ENCODE measurements at regions not wholly inside any gene's neighbourhood (a gene's known extent, or its start where the extent isn't known, plus 50 kb on each side); places are given as distances from the start of the nearest gene placed in this dataset.
A peak's percentile ranks its signal among the peaks of the same experiment; 100 is the strongest.
"Not testable (repeated sequence)": the region's sequence is repeated elsewhere in the genome, so short reads cannot be mapped to it uniquely, and the experiment has no call there.

DNA sequence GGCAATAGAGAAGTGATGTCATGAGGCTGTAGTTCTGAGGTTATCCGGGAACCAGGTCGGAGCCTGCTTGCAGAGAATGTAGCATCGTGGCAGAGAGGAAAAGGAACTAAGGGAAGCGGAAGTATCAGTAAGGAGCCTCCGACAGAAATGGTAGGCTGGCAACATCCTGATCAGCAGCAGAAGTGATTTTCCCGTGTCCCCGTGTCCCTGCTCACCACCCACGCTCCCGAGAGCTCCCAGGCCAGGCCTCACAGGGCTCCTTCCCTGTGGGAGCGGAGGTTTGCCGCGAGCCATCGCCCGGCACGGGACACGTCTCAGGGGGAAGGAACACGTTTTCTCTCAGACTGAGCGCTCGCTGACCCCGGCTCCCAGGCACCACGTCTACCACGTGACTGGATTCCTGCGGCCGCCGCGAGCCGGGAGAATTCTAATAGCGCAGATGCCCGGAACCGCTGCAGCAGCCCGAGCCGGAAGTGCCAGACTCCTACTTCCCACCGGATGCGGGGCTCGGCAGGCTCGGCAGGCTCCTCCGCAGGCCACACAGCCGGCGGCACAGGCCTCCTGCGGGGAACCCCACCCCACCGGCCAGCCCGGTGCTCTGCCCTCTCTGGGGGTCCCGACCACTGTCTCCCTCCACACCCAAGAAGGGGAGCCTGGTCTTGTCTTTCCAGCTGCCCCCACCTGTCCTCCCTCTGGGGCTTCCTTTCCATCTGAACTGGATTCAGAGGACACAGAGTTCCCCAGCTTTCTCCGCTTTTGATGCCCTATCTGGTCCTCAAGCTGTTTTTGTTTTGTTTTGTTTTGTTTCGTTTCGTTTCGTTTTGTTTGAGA is 99.3 kb downstream of the BDH1 start:
- Histone ChIP-seq H3K79me2 (ENCODE audit: control insufficient read depth, insufficient read depth, low read length) (no peaks in the 10 kb centered on the region), H3K27me3 (ENCODE audit: control insufficient read depth, insufficient read depth, low read length) (peaks cover 4% of the 10 kb centered on the region), H4K20me1 (ENCODE audit: control insufficient read depth, extremely low read depth, insufficient read depth, low read length) (no peaks in the 10 kb centered on the region), H3K4me2 (ENCODE audit: extremely low read depth, insufficient read depth, low read length) (peak overlapping the region; percentile 99), H3K9me3 (ENCODE audit: control insufficient read depth, insufficient read depth, low read depth, low read length) (no peaks in the 10 kb centered on the region), H3K9ac (ENCODE audit: insufficient read depth, low read length) (peak overlapping the region; percentile 73), H3K4me1 (ENCODE audit: control insufficient read depth, extremely low read depth, insufficient read depth, low read length) (peaks cover 6% of the 10 kb centered on the region), H3K36me3 (ENCODE audit: control insufficient read depth, insufficient read depth, low read length) (no peaks in the 10 kb centered on the region), H3K27ac (ENCODE audit: insufficient read depth, low read length) (peak overlapping the region; percentile 87), H2AFZ (ENCODE audit: low read length) (peak overlapping the region; percentile 91), H3K4me3 (replicated peaks in 1 of 4; ENCODE audit: control extremely low read depth in 1 of 4, insufficient read depth in 1 of 4, low read depth in 3 of 4, low read length in 4 of 4) (peak overlapping the region; percentile 45 to 58 (median 48))
- TF ChIP-seq EZH2 (IDR thresholded peaks at IDR 0.05; ENCODE audit: low read length, missing control alignments), result no peak
- TF ChIP-seq, protein P1, sequence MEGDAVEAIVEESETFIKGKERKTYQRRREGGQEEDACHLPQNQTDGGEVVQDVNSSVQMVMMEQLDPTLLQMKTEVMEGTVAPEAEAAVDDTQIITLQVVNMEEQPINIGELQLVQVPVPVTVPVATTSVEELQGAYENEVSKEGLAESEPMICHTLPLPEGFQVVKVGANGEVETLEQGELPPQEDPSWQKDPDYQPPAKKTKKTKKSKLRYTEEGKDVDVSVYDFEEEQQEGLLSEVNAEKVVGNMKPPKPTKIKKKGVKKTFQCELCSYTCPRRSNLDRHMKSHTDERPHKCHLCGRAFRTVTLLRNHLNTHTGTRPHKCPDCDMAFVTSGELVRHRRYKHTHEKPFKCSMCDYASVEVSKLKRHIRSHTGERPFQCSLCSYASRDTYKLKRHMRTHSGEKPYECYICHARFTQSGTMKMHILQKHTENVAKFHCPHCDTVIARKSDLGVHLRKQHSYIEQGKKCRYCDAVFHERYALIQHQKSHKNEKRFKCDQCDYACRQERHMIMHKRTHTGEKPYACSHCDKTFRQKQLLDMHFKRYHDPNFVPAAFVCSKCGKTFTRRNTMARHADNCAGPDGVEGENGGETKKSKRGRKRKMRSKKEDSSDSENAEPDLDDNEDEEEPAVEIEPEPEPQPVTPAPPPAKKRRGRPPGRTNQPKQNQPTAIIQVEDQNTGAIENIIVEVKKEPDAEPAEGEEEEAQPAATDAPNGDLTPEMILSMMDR (conservative IDR thresholded peaks at IDR 0.05 in 1 of 2, IDR thresholded peaks at IDR 0.05 in 1 of 2; ENCODE audit: low read depth in 1 of 2, low read length in 2 of 2), result no peak
- DNase-seq (ENCODE audit: low read depth in 2 of 2), result peak; percentile 82 to 93

DNA sequence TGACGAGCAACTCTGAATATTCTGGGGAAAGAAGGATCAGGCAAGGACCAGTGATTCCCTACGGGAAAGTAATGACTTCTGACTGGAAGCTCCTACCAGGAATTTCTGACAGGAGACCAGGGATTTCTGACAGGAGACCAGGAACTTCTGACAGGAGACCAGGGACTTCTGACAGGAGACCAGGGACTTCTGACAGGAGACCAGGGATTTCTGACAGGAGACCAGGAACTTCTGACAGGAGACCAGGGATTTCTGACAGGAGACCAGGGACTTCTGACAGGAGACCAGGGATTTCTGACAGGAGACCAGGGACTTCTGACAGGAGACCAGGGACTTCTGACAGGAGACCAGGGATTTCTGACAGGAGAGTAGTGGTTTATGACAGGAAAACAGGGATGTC is 100.9 kb downstream of the BDH1 start:
- H3K27ac ChIP-seq (ENCODE audit: insufficient read depth, low read length); H3K4me1 ChIP-seq (ENCODE audit: control insufficient read depth, extremely low read depth, insufficient read depth, low read length); H2AFZ ChIP-seq (ENCODE audit: low read length); H3K4me2 ChIP-seq (ENCODE audit: extremely low read depth, insufficient read depth, low read length); DNase-seq (ENCODE audit: low read depth in 2 of 2); H4K20me1 ChIP-seq (ENCODE audit: control insufficient read depth, extremely low read depth, insufficient read depth, low read length); H3K9ac ChIP-seq (ENCODE audit: insufficient read depth, low read length); H3K9me3 ChIP-seq (ENCODE audit: control insufficient read depth, insufficient read depth, low read depth, low read length); H3K79me2 ChIP-seq (ENCODE audit: control insufficient read depth, insufficient read depth, low read length); H3K27me3 ChIP-seq (ENCODE audit: control insufficient read depth, insufficient read depth, low read length); H3K4me3 ChIP-seq (replicated peaks in 1 of 4; ENCODE audit: control extremely low read depth in 1 of 4, insufficient read depth in 1 of 4, low read depth in 3 of 4, low read length in 4 of 4); H3K36me3 ChIP-seq (ENCODE audit: control insufficient read depth, insufficient read depth, low read length): not testable (repeated sequence)

DNA sequence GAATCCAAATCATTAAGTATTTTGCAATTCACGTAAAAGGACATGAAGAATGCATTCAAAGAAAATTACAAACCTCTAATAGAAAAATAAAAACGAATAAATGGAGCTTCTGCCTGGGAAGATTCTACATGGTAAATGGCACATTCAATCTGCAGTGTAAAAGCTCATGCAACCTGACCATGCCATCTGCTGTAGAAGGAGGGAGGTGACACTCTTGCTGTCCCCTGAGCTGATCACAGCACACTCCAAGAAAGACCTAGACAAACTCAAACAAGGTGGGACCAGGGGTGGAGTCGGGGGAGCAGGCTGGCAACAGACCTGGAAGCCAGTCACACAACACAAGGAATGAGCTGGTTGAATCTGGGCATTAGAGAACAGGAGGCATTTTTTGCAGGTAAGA is 101.8 kb downstream of the BDH1 start:
- TF ChIP-seq, protein P1 (conservative IDR thresholded peaks at IDR 0.05 in 1 of 2, IDR thresholded peaks at IDR 0.05 in 1 of 2; ENCODE audit: low read depth in 1 of 2, low read length in 2 of 2), result no peak
- TF ChIP-seq EZH2 (IDR thresholded peaks at IDR 0.05; ENCODE audit: low read length, missing control alignments), result no peak
- peak in 1 of 2 donors; percentile 17 for DNase-seq (ENCODE audit: low read depth in 2 of 2)
- no peaks in the 10 kb centered on the region for H3K79me2 ChIP-seq (ENCODE audit: control insufficient read depth, insufficient read depth, low read length)
- H3K9me3 ChIP-seq (ENCODE audit: control insufficient read depth, insufficient read depth, low read depth, low read length), result no peaks in the 10 kb centered on the region
- H3K4me3 ChIP-seq (replicated peaks in 1 of 4; ENCODE audit: control extremely low read depth in 1 of 4, insufficient read depth in 1 of 4, low read depth in 3 of 4, low read length in 4 of 4), result no peak overlapping the region
- no peak overlapping the region for H3K4me2 ChIP-seq (ENCODE audit: extremely low read depth, insufficient read depth, low read length)
- no peaks in the 10 kb centered on the region for H4K20me1 ChIP-seq (ENCODE audit: control insufficient read depth, extremely low read depth, insufficient read depth, low read length)
- H3K27ac ChIP-seq (ENCODE audit: insufficient read depth, low read length), result no peak overlapping the region
- H3K36me3 ChIP-seq (ENCODE audit: control insufficient read depth, insufficient read depth, low read length), result no peaks in the 10 kb centered on the region
- peaks cover 6% of the 10 kb centered on the region for H3K4me1 ChIP-seq (ENCODE audit: control insufficient read depth, extremely low read depth, insufficient read depth, low read length)
- H3K27me3 ChIP-seq (ENCODE audit: control insufficient read depth, insufficient read depth, low read length), result peaks cover 4% of the 10 kb centered on the region
- no peak overlapping the region for H2AFZ ChIP-seq (ENCODE audit: low read length)
- no peak overlapping the region for H3K9ac ChIP-seq (ENCODE audit: insufficient read depth, low read length)

Measured in fibroblast of lung (primary cell).